Colonic mucosa (tissue), 4 donors: ENCODE measurements at regions not wholly inside any gene's neighbourhood (a gene's known extent, or its start where the extent isn't known, plus 50 kb on each side); places are given as distances from the start of the nearest gene placed in this dataset.

Source experiments
- DNase-seq: peaks from one replicate; pipeline ENCODE4 v3.0.0-alpha.2; 2020
- H3K27ac ChIP-seq: fragments of 200-600 bp; one replicate; pipeline ENCODE4 v1.8.0; 2021
- H3K27me3 ChIP-seq: fragments of 200-600 bp; one replicate; pipeline ENCODE4 v1.8.0; 2021
- H3K36me3 ChIP-seq: fragments of 200-600 bp; one replicate; pipeline ENCODE4 v1.8.0; 2021
- H3K4me1 ChIP-seq: fragments of 200-600 bp; one replicate; pipeline ENCODE4 v1.8.0; 2021; ENCODE audit warnings: mild to moderate bottlenecking
- H3K4me3 ChIP-seq: fragments of 200-600 bp; one replicate; pipeline ENCODE4 v1.8.0; 2021
- H3K9ac ChIP-seq, 2 donors: one replicate each; pipeline ENCODE4 v1.7.0; 2013; ENCODE audit warnings: control low read depth in 2 of 2, low read depth in 2 of 2, low read length in 2 of 2
- H3K9me3 ChIP-seq: fragments of 200-600 bp; one replicate; pipeline ENCODE4 v1.8.0; 2021
- intact Hi-C: fragments of 100-400 bp; cut with DNase I; formaldehyde crosslinking; loops from one replicate; pipeline ENCODE4 v1.14.1; 2022
- TF ChIP-seq, protein P1 (sequence below): fragments of 200-600 bp; IDR thresholded peaks from one replicate; pipeline ENCODE4 v1.8.0; 2022; ENCODE audit warnings: antibody characterized with exemption, mild to moderate bottlenecking
- donor health status: healthy.
- donor health status: DM: no; HTN: no; CAD: no.
- donor health status: DM: no; HTN: no; CAD: no.

DNA sequence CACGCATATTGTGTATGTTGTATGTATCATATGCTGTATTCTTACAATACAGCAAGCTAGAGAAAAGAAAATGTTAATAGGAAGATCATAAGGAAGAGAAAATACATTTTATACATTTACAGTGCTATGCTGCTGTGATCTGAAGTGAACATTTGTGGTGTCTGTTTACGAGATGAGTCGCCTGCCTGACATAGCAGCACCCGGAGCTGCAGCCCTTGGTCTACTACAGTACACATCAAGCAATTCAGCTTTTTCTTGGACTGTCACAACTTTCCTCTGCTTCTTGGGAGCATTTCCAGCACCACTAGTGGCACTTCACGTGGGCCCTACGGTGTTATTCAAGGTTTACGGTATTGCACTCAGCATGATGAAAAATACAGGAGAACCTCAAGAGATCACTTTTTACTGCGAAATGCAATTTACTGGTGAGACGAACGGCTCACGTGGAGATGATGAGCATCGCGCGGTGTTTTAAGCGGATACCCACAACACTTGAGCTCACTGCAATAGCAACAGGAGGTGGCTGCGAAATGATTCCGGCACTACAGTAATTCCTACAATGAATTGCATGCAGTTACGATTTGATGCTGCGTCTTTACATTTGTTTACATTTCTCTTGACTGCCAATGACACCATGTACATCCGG is 308.4 kb downstream of the FGF9 start:
- H3K36me3 ChIP-seq = no peaks in the 10 kb centered on the region
- DNase-seq = no peak
- no peaks in the 10 kb centered on the region for H3K4me1 ChIP-seq
- TF ChIP-seq, protein P1, sequence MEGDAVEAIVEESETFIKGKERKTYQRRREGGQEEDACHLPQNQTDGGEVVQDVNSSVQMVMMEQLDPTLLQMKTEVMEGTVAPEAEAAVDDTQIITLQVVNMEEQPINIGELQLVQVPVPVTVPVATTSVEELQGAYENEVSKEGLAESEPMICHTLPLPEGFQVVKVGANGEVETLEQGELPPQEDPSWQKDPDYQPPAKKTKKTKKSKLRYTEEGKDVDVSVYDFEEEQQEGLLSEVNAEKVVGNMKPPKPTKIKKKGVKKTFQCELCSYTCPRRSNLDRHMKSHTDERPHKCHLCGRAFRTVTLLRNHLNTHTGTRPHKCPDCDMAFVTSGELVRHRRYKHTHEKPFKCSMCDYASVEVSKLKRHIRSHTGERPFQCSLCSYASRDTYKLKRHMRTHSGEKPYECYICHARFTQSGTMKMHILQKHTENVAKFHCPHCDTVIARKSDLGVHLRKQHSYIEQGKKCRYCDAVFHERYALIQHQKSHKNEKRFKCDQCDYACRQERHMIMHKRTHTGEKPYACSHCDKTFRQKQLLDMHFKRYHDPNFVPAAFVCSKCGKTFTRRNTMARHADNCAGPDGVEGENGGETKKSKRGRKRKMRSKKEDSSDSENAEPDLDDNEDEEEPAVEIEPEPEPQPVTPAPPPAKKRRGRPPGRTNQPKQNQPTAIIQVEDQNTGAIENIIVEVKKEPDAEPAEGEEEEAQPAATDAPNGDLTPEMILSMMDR = no peak
- H3K9me3 ChIP-seq = no peaks in the 10 kb centered on the region
- intact Hi-C loops = no loop called here
- no peak overlapping the region for H3K4me3 ChIP-seq
- no peak overlapping the region for H3K27ac ChIP-seq
- H3K27me3 ChIP-seq = no peaks in the 10 kb centered on the region
- no peak overlapping the region for H3K9ac ChIP-seq

DNA sequence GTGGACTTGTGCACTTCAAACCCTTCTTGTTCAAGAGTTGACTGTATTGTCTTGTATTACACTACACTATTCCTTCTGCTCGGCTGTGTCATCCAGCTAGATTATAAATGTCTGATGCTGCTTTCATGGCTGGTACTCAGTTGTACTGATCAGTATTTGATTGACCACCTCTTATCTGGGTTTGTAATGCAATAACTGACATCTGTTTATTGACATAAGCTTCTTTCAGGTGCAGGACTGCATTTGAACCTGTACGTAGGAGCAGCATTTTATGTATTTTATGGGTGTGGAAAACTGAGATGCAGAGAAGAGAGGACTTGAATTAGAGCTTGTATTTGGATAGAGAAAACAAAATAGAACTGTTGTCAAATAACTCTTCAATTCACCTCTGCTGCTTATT is 309.2 kb downstream of the FGF9 start:
- TF ChIP-seq, protein P1 = no peak
- Histone ChIP-seq H3K4me3 (no peak overlapping the region), H3K36me3 (no peaks in the 10 kb centered on the region), H3K27me3 (no peaks in the 10 kb centered on the region), H3K4me1 (no peaks in the 10 kb centered on the region), H3K9ac (no peak overlapping the region), H3K27ac (no peak overlapping the region), H3K9me3 (no peaks in the 10 kb centered on the region)
- no peak for DNase-seq
- intact Hi-C loops = no loop called here

DNA sequence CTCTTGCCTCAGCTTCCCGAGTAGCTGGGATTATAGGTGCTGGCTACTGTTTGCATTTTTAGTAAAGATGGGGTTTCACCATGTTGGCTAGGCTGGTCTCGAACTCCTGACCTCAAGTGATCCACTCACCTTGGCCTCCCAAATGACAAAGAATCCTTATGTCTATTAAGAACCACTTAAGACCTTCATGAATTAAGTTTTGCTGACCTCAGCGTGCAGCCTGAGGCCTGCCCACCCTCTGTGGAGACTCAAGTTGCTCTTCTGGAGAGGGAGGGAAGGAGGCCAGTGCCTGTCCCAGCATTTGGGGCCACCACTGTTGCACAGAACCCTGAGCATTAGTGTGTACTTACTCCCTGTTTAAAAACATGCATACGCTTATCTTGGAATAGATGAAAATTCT is 313.3 kb downstream of the FGF9 start:
- intact Hi-C loops = no loop called here
- TF ChIP-seq, protein P1 = no peak
- no peak for DNase-seq
- H3K4me3 ChIP-seq = no peak overlapping the region
- no peaks in the 10 kb centered on the region for H3K27me3 ChIP-seq
- H3K36me3 ChIP-seq = no peaks in the 10 kb centered on the region
- no peaks in the 10 kb centered on the region for H3K4me1 ChIP-seq
- H3K9ac ChIP-seq = no peak overlapping the region
- no peaks in the 10 kb centered on the region for H3K9me3 ChIP-seq
- no peak overlapping the region for H3K27ac ChIP-seq

DNA sequence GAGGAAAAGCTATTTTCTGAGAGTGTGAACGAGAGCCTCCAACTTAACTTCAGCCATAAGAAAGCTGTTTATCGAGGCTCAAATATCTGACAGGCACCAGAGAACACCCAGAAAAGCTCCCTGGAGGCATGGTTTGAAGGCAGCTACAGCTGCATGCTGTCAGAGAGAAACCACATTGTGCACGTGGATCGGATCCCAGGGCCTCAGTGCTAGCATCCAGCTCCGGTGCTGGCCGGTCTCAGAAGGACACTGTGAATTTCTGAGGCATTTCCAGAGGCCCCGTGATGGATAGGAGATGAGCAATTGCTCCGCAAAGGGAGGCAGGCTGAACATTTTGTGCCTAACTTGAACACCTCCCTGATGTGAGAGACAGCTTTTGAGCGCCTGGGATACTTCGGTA is 315.7 kb downstream of the FGF9 start:
- Histone ChIP-seq H3K36me3 (no peaks in the 10 kb centered on the region), H3K9me3 (no peaks in the 10 kb centered on the region), H3K4me1 (no peaks in the 10 kb centered on the region), H3K27ac (peak overlapping the region; percentile 13), H3K27me3 (no peaks in the 10 kb centered on the region), H3K9ac (no peak overlapping the region), H3K4me3 (no peak overlapping the region)
- TF ChIP-seq, protein P1 = no peak
- DNase-seq = peak; percentile 37
- intact Hi-C loops = no loop called here

DNA sequence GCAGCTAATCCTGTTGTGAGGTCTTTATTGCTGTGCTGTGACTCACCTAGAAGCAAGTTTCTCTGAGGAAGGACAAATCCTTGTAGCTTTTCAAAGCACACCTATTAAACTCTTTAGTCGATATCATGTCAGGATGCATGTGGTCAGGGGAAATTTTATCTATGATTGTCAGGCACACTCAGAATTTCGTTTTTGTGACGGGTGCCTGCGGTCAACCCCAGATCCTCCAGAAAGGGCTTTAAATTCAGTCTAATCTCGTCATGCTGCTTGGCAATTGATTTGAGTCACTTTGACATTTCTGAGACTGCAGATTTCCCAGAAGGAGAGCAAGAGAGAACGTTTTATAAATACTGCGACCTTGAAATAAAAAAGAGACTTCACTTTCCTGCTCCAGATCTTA is 316.9 kb downstream of the FGF9 start:
- H3K27ac ChIP-seq = no peak overlapping the region
- TF ChIP-seq, protein P1 = no peak
- H3K4me1 ChIP-seq = no peaks in the 10 kb centered on the region
- no peak overlapping the region for H3K9ac ChIP-seq
- H3K4me3 ChIP-seq = no peak overlapping the region
- H3K36me3 ChIP-seq = no peaks in the 10 kb centered on the region
- H3K9me3 ChIP-seq = no peaks in the 10 kb centered on the region
- no peak for DNase-seq
- intact Hi-C loops = no loop called here
- no peaks in the 10 kb centered on the region for H3K27me3 ChIP-seq
